Sigmoid colon (tissue), 6 donors: ENCODE measurements at regions not wholly inside any gene's neighbourhood (a gene's known extent, or its start where the extent isn't known, plus 50 kb on each side); places are given as distances from the start of the nearest gene placed in this dataset.

Source experiments
- DNase-seq: peaks from one replicate; pipeline ENCODE4 v3.0.0-alpha.2; 2019
- H3K27ac ChIP-seq, 4 donors: fragments of 200-600 bp; sonication (generic); one replicate each; pipeline ENCODE4 v1.5.1; 2016 to 2019; ENCODE audit warnings: mild to moderate bottlenecking in 1 of 4
- H3K27me3 ChIP-seq, 3 donors: fragments of 200-600 bp; sonication (generic); one replicate each; pipeline ENCODE4 v1.5.1; 2019; ENCODE audit warnings: mild to moderate bottlenecking in 1 of 3
- H3K36me3 ChIP-seq, 4 donors: fragments of 200-600 bp; sonication (generic); one replicate each; pipeline ENCODE4 v1.5.1; 2016 to 2019
- H3K4me1 ChIP-seq, 4 donors: fragments of 200-600 bp; sonication (generic); one replicate each; pipeline ENCODE4 v1.5.1; 2017 to 2019
- H3K4me3 ChIP-seq, 4 donors: fragments of 200-600 bp; sonication (generic); one replicate each; pipeline ENCODE4 v1.5.1; 2017 to 2019; ENCODE audit warnings: mild to moderate bottlenecking in 2 of 4, moderate library complexity in 1 of 4
- H3K9me3 ChIP-seq, 4 donors: fragments of 200-600 bp in 3 of 4; sonication (generic) in 3 of 4; one replicate each; pipeline versions ENCODE4 v1.5.1 to v1.6.1; 2013 to 2019
- CTCF ChIP-seq, 4 experiments: fragments of 450-650 bp in 3 of 4; fragments of 200-600 bp in 1 of 4; IDR thresholded peaks; one replicate each; pipeline ENCODE4 v1.5.1; 2016 to 2019; ENCODE audit warnings: antibody characterized with exemption in 4 of 4, mild to moderate bottlenecking in 3 of 4, moderate library complexity in 2 of 4
- EP300 ChIP-seq, 4 donors: sonication (generic); formaldehyde crosslinking; IDR thresholded peaks; one replicate each; pipeline ENCODE4 v1.6.1; 2017; ENCODE audit warnings: antibody characterized with exemption in 4 of 4
- POLR2A ChIP-seq, 2 donors: fragments of 450-650 bp; IDR thresholded peaks; one replicate each; pipeline ENCODE4 v1.6.1; 2016; ENCODE audit warnings: antibody characterized with exemption in 2 of 2, mild to moderate bottlenecking in 2 of 2, moderate library complexity in 2 of 2
- POLR2AphosphoS5 ChIP-seq, 4 donors: sonication (generic); formaldehyde crosslinking; IDR thresholded peaks; one replicate each; pipeline ENCODE4 v1.6.1; 2017; ENCODE audit warnings: antibody characterized with exemption in 4 of 4
- WGBS, 2 donors: extraction: QIAGEN DNeasy Blood & Tissue Kit; methylation state at CpG; one replicate each; pipeline ENCODE4 v1.1.7; 2013; 5-methylcytosine and 5-hydroxymethylcytosine counted together
- intact Hi-C: fragments of 100-400 bp; cut with DNase I; formaldehyde crosslinking; loops from one replicate; pipeline ENCODE4 v1.15.1; 2023
- donor health status: healthy with polysubstance abuse.
- donor health status: healthy.

GRCh38 chr14:23702656-23703426 is 66.7 kb downstream of the DHRS2 start:
- TF ChIP-seq POLR2AphosphoS5 (IDR thresholded peaks at IDR 0.05) = no peak
- no peak for TF ChIP-seq POLR2A (IDR thresholded peaks at IDR 0.05)
- TF ChIP-seq CTCF (IDR thresholded peaks at IDR 0.05) = no peak
- no peak for TF ChIP-seq EP300 (IDR thresholded peaks at IDR 0.05)
- H3K27ac ChIP-seq = no peak overlapping the region
- intact Hi-C loops = no loop called here
- no peaks in the 10 kb centered on the region for H3K27me3 ChIP-seq
- H3K36me3 ChIP-seq = no peaks in the 10 kb centered on the region
- H3K9me3 ChIP-seq = peaks cover 0 to 6% (median 0%) of the 10 kb centered on the region in 4 donors
- DNase-seq = no peak
- WGBS, 2 donors = 53 to 82% methylated on average over 2 of the region's 2 CpGs
- H3K4me1 ChIP-seq = no peaks in the 10 kb centered on the region
- H3K4me3 ChIP-seq = no peak overlapping the region

DNA sequence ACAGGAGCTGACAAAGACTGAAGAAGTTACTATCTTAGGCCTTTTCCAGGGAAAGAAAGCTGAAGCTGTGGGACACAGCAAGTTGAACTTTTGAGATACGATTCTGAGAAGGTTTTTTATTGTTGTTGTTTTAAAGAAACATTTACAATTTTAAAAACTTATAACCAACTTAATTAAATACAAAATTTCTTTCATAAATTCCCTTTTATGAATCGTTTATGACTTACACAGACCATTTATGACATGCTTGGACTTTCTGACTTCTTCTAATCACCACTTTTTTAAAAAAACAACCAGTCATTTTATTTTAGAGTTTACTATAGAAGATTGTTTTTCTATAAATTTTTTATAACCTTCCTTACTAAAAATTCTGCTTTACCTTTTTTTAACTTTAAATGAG is 68.7 kb downstream of the DHRS2 start:
- no peak for TF ChIP-seq POLR2A (IDR thresholded peaks at IDR 0.05)
- peaks cover 0 to 6% (median 0%) of the 10 kb centered on the region in 4 donors for H3K9me3 ChIP-seq
- no peaks in the 10 kb centered on the region for H3K36me3 ChIP-seq
- no peak overlapping the region for H3K4me3 ChIP-seq
- no peaks in the 10 kb centered on the region for H3K4me1 ChIP-seq
- WGBS, 2 donors = 53 to 67% methylated on average over 2 of the region's 2 CpGs
- no peak overlapping the region for H3K27ac ChIP-seq
- H3K27me3 ChIP-seq = no peaks in the 10 kb centered on the region
- no peak for DNase-seq
- intact Hi-C loops = no loop called here

GRCh38 chr14:23707415-23707814 is 71.3 kb downstream of the DHRS2 start:
- H3K4me3 ChIP-seq = no peak overlapping the region
- H3K4me1 ChIP-seq = no peaks in the 10 kb centered on the region
- DNase-seq = no peak
- no peak for TF ChIP-seq CTCF (IDR thresholded peaks at IDR 0.05)
- no peak for TF ChIP-seq POLR2A (IDR thresholded peaks at IDR 0.05)
- TF ChIP-seq EP300 (IDR thresholded peaks at IDR 0.05) = no peak
- TF ChIP-seq POLR2AphosphoS5 (IDR thresholded peaks at IDR 0.05) = no peak
- no peaks in the 10 kb centered on the region for H3K36me3 ChIP-seq
- intact Hi-C loops = no loop called here
- WGBS, 2 donors = 86 to 91% methylated on average over 5 of the region's 5 CpGs
- no peak overlapping the region for H3K27ac ChIP-seq
- peaks cover 0 to 6% (median 0%) of the 10 kb centered on the region in 4 donors for H3K9me3 ChIP-seq
- H3K27me3 ChIP-seq = no peaks in the 10 kb centered on the region

DNA sequence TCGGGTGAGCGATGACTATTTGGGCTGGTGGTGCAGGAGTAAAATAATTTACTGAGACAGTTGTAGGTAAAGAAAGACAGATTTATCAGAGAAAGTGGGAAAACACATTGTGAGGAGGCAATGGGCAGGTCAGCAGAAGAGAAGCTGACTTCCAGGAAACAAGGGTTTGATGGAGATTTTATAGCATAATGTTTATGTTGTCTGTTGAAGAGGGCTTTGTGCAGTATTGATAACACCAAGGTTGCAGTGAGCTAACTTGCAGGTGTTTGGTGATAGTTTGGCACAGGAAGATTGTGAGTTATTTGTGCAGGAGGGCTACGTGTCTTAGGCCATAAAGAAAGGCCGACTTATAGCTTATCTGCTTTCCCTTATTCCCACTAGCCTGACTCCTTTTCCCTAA is 72.2 kb downstream of the DHRS2 start:
- no peaks in the 10 kb centered on the region for H3K4me1 ChIP-seq
- no peak for TF ChIP-seq POLR2AphosphoS5 (IDR thresholded peaks at IDR 0.05)
- TF ChIP-seq CTCF (IDR thresholded peaks at IDR 0.05) = no peak
- no peak for TF ChIP-seq POLR2A (IDR thresholded peaks at IDR 0.05)
- TF ChIP-seq EP300 (IDR thresholded peaks at IDR 0.05) = no peak
- no peaks in the 10 kb centered on the region for H3K27me3 ChIP-seq
- WGBS, 2 donors = 24 to 72% methylated on average over 4 of the region's 4 CpGs
- intact Hi-C loops = no loop called here
- no peak overlapping the region for H3K4me3 ChIP-seq
- H3K9me3 ChIP-seq = peaks cover 0 to 6% (median 0%) of the 10 kb centered on the region in 4 donors
- no peak for DNase-seq
- no peak overlapping the region for H3K27ac ChIP-seq
- H3K36me3 ChIP-seq = no peaks in the 10 kb centered on the region

DNA sequence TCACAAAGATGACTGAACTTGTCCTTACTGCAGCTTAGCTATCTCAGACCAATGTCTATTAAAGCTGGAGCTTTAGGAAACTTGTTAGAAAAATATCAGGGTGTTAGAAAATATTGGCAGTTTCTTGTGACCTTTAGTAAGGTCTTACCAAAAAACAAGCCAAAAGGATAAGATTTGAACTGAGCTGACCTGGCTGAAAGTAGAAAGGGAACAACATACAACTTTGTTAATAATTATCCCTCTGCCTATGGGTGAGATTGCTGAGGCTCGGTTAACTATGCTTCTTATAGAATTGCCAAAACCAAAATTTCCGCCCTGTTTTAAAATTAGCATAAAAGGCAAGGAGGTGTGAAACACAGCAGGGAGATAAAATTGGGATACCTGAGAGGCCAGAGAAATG is 73.8 kb downstream of the DHRS2 start:
- peaks cover 0 to 2% (median 0%) of the 10 kb centered on the region in 4 donors for H3K9me3 ChIP-seq
- no peak for TF ChIP-seq POLR2AphosphoS5 (IDR thresholded peaks at IDR 0.05)
- no peak for TF ChIP-seq EP300 (IDR thresholded peaks at IDR 0.05)
- TF ChIP-seq CTCF (IDR thresholded peaks at IDR 0.05) = no peak
- no peak for TF ChIP-seq POLR2A (IDR thresholded peaks at IDR 0.05)
- intact Hi-C loops = no loop called here
- DNase-seq = no peak
- H3K27ac ChIP-seq = no peak overlapping the region
- H3K4me3 ChIP-seq = no peak overlapping the region
- no peaks in the 10 kb centered on the region for H3K36me3 ChIP-seq
- H3K27me3 ChIP-seq = no peaks in the 10 kb centered on the region
- no peaks in the 10 kb centered on the region for H3K4me1 ChIP-seq
- WGBS, 2 donors = 51 to 85% methylated on average over 2 of the region's 2 CpGs
